Anterior cingulate cortex (tissue), 58 donors: ENCODE measurements at regions not wholly inside any gene's neighbourhood (a gene's known extent, or its start where the extent isn't known, plus 50 kb on each side); places are given as distances from the start of the nearest gene placed in this dataset.

Experiments used
- DNase-seq, 58 donors: peaks; one replicate each; lab custom pipeline; 2025; lab: John Stamatoyannopoulos, UW

GRCh38 chr4:122516376-122516775 is 59.9 kb upstream of the IL2 start:
- DNase-seq = no peak

GRCh38 chr4:122514671-122515070 is 58.1 kb upstream of the IL2 start:
- no peak for DNase-seq

GRCh38 chr4:122512430-122512829 is 55.9 kb upstream of the IL2 start:
- DNase-seq = no peak

GRCh38 chr4:122508083-122508482 is 51.6 kb upstream of the IL2 start:
- no peak for DNase-seq
